K562 (cell line): ENCODE measurements at regions not wholly inside any gene's neighbourhood (a gene's known extent, or its start where the extent isn't known, plus 50 kb on each side); places are given as distances from the start of the nearest gene placed in this dataset.

ENCODE experiments used
- BRD4 ChIP-seq: fragments of 200-600 bp; sonication (generic); IDR thresholded peaks from 2 replicates; pipeline ENCODE4 v1.6.1; 2017; ENCODE audit warnings: inconsistent platforms
- HNRNPK ChIP-seq: fragments of 200-400 bp; formaldehyde crosslinking; IDR thresholded peaks from one replicate; pipeline ENCODE4 v1.6.1; 2018; ENCODE audit warnings: mild to moderate bottlenecking, low read depth, low read length; ENCODE audit not compliant: poor library complexity, severe bottlenecking
- MAFF ChIP-seq: IDR thresholded peaks from 2 replicates; pipeline ENCODE4 v1.6.1; 2012; ENCODE audit warnings: low read length, improper control_type of control experiment
- TAF9B ChIP-seq: fragments of 450-650 bp; IDR thresholded peaks from 2 replicates; pipeline ENCODE4 v1.6.1; 2018; ENCODE audit warnings: mild to moderate bottlenecking; ENCODE audit not compliant: partially characterized antibody

- no peak for TF ChIP-seq HNRNPK
- no peak for TF ChIP-seq BRD4
- TF ChIP-seq MAFF, result no peak
- TF ChIP-seq TAF9B, result no peak
Observed at GRCh38 chr2:117411983-117412382, 402.5 kb upstream of the DDX18 start.
